HG03097 (cell line): ENCODE measurements at regions not wholly inside any gene's neighbourhood (a gene's known extent, or its start where the extent isn't known, plus 50 kb on each side); places are given as distances from the start of the nearest gene placed in this dataset.

ENCODE experiments used
- ATAC-seq: cut with Tn5 transposase; IDR thresholded peaks from one replicate; pipeline ENCODE4 v1.9.1; 2021; ENCODE audit not compliant: unreplicated experiment, low FRiP score

DNA sequence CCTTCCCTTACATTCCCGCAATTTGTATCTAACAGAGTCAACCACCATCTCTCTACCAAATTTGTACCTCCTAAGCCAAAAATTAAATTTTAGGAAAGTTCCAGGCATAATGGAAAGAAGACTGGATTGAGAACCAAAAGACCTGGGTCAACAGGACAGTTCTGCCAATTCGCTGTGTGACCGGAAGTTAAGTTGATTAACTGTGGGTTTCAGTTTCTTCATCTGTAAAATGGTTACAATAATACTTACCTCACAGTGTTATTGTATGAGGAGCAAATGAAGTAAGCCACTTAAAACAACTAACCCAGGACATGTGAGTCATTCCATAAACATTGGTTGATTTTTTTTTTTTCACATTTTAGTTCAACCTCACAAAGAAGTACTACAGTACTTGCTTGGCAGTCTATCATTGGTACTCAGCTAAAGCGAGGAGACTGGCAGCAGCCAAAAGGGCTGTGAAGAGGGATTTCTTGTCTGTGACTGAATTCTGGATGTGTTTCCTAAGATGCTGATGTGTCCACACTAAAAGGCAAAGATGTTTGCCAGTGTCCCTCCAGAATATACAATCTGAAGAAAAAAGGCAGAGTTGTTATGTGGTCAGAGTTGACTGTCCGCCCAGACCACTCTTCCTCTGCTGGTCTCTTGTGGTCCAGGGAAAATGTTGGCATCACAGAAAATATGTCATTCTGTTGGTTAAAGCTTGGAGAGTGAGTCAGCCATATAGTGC is 198.6 kb downstream of the TLE1 start:
- no peak for ATAC-seq

DNA sequence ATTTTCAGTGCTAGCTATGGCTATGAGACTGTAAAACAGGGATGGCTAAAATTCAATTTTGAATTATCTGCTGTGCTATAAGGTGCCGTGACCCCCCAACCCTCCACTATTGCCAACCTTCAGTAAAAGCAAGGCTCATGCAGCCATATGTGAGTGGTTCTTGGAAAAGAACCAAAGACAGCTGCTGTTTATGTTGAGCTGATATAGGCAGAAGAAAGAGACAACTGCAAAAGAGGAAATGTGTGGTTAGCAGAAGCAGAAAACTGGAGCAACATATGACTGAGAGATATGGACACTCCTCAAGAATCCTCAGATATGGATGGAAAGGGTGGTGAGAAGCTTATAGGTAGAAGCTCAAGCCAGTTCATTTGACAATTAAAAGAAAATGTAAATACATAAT is 200.3 kb downstream of the TLE1 start:
- no peak for ATAC-seq

DNA sequence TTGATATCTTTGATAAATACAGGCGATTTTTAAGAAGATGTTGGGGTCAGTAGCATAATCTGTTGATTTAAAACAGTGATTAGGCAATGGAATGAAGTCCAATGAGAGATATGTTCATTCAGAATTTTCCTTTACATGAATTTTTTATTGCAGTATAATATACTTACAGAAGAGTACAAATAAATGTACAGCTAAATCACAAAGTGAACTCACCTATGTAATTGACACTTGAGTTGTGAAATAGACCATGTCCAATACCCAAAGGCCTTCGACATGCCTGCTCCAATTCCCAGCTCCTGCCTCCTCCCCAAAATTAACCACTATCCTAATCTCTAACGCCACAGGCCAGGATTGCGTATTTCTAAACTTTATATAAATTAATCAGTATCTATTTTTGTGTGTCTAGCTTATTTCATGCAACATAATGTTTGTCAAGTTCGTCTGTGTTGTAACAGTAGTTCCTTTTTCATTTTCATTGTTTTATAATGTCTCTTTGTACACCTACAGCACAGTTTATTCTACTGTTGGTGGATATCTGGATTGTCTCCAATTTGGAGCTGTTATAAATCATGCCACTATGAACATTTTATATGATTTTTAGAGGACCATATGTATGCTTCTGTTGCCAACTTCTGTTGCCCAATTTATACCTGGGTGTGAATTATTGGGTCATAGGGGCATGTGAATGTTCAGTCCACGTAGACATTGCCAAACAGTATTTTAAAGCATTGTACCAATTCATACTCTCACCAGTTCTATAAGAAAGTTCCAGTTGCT is 208.3 kb downstream of the TLE1 start:
- no peak for ATAC-seq

DNA sequence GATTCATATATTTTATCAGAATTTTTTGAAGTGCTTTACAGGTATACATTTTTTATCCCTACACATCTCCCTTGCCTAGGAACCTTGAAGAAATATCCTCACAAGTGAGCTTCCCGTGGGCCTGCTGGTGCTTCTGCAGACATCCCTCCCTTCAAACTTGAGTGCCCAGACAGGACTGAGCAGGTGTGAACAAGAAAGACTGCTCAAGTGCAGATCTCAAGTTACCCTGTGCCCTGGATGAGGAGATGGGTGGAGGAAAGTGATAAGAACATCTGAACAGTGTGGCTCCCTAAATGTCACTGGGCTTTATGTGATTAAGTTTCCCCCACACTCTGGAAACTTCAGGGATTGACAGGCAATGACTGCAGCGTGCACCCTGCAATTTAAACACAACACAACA is 209.8 kb downstream of the TLE1 start:
- ATAC-seq, result no peak

DNA sequence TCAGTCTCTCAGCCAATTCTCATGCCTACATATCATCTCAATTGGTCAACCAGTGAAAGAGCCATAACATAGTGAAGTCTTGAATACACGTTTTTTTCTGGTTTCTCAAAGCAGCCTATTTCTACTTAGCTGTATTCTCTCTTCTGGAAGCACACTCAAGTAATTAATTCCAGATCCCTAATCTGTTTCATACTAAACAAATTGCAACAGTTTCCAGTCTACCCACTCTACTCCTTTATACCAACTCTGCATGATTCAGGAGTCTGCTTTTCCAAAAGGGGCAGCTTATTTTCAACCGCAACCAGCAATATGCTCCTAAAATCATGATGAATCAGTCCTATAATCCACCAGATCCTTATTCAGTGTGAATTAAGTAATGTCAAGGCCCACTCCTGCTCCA is 211.7 kb downstream of the TLE1 start:
- no peak for ATAC-seq

DNA sequence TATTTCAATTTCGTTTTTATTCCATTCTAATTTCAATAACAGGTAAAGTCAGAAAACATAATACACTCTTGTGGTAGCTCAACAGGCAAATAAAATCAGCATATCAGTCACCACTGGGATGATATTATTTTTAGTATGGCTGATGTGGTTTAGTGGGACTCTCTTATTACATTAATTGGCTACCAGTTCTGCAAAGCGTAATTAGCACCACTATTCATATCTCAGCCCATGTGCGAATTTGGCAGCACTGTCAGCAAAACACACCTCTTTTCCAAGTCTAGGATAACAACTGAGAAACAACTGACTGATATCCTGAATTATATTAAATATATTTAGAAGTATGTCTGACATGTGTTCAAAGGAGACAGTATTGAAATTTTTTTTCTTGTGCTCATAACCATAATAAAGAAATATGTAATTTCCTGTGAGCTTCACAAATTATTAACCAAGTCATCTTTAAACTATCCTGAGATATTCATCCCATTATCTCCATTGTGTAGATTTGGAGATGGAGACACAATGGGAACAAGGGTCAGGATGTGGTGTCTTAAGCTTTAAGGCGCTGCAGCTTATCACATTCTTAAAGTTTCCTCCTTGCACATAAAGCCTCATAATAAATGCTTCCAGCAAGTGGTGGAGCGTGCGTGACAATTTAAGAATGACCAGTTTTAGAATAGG is 212.4 kb downstream of the TLE1 start:
- ATAC-seq, result no peak

DNA sequence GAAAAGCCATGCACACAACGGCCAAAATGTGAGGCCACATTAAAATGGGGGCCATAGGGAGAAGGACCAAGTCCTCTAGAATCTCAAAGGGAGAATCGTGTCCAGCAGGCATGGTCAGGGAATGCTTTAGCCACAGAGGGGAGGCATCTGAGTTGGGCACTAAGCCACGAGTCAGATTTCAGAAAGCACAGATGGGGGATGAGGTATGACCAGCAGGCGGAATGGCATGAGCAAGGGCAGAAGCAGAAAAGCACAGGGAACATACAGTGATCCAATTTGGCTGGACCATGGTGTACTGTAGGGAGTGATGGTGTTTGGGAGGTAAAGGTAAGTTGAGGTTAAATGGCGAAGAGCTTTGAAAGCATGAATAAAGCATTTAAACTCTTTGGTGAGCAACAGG is 214.6 kb downstream of the TLE1 start:
- ATAC-seq, result no peak

DNA sequence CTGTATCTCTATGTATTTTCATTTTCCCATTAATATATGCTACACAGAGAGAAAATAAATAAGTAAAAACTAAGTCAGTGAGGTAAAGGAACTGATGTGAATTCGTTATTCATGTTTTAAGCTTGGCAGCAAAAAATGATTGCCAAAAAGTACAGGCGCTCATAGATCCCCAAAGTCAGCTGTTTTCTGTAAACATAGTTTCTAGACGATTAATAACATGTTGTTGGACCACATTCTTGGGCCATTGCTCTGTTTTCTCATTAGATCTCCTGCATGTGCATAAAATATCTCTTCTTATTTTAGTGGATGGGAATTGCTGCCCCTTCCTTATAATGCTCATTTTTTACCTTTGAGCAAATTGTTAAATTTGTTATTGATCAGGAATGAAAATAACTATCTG is 215.2 kb downstream of the TLE1 start:
- ATAC-seq, result no peak

DNA sequence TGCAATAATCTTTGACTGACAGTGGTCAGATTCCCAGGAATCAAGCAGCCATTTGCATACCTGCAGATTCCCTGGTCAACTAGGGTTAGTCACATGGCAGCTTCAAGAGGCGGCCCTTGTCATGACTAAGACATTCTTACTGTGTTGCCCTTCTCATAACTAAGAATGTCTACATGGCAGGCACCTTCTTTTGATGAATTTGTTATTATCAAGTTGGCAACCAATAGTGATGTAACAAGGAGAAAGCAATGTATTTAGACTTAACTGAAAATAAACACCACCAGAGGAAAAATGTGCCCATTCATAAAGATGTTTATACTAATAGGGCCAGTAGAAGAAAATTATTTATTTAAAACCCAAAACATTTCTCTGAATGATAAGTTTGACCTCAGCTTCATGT is 215.6 kb downstream of the TLE1 start:
- no peak for ATAC-seq

DNA sequence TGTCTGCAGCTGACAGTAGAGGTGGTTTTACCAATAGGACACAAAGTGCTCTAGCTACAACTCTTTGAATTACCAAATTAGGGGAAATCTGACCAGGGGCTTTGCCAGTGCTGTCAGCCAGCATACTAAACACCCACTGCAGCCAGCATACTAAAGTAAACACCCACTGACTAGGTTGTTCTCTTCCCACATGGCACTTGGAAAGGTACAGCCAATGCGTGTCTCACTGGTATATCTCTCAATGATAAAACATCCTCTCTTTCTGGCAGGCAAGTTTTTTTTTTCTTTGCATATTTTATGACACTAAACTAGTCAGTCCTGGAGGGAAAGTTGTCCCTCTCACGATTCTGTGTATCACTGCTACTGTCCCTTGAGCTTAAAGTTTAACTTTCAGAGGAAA is 216.1 kb downstream of the TLE1 start:
- no peak for ATAC-seq

DNA sequence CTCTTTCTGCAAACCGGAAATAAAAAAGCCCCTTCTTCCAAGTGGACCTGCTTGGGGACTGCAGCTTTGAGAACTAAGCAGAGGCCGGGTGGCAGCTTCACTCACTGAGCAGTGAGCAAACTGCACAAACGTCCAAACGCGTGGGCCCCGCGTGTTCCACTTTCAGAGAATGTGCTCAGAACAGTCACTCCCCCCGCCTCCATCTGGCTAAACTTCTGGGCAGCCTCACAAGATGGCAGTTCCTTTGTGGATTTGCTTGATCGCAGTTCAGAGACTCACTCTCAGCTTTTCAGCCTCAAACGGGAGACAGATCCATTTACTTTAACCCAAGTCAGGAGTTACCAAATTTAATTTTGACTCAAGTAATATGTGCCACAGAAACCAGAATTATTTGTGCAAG is 216.6 kb downstream of the TLE1 start:
- ATAC-seq, result no peak

DNA sequence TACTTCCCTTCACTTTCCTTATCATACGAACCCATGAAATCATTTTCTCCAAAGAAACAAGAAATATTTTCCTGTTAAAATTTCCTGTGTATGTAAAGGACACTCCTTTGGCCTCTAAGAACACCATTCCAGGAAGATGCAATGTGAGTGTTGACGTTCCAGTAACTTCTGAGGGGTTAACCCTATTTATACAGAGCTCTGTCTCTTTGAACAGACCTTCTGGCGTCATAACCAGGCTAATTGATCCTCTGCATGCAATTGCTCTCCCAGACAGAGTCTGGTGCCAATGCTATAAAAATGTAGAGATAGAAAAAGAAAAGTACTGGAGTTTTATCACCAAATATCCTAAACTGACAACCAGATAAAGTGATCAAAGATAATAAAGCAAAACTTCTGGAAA is 218.5 kb downstream of the TLE1 start:
- ATAC-seq, result no peak

DNA sequence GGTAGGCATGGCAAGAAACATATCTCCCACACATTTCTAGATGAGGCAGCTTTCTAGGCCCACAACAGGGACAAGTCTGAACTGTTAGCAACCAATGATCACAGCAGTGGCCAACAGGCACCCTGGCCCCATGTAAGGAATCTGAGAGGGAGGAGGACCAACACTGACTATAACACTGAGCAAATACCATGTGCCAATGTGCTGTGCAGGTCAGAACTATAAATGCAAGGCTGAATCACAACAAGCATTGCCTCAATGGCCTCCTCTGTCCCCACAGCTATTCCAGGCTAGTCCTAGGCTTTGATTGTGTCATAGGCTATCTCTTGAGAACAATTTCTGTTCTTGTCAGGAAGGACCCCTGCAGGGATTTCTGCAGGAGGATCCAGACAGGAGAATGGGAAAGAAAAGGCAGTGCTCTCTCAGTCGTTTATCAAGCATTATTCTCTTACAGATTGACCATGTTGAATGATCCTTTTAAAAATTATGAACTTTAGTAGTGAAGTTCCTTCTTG is 221.2 kb downstream of the TLE1 start:
- no peak for ATAC-seq

DNA sequence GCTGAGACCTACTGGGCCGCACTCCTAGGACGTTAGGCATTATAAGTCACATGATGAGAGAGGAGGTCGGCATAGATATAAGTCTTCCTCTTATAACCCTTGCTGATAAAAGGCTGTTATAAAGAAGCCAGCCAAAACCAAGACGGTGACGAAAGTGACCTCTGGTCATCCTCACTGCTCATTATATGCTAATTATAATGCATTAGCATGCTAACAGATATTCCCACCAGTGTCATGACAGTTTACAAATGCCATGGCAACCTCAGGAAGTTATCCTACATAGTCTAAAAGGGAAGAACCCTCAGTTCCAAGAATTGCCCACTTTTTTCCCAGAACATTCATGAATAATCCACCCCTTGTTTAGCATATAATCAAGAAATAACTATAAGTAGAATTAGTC is 222.4 kb downstream of the TLE1 start:
- ATAC-seq, result no peak

DNA sequence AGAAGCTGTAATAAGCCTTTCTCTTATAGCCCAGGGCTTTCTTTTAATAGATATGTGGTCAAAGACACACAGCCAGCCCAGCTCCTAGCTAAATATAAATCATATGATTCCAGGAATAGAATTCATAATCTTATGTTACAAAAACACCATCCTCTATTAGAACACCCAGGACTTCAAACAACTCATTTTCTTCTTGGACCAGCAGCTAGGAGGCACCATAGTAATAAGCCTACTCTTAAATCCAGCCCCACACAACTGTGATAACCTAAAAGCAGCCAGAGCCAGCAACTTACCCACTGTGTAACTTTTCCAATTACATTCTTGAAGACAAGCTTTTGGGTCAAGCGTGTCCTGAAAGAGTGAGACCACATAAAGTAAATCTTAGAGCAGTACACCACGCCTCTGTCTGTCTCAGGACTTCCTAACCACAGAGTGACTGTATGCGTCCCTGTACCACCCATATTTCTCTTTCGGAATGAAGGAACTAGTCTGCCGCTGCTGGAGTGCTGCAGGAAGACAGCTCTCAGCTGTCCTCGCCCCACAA is 223.8 kb downstream of the TLE1 start:
- ATAC-seq, result no peak

DNA sequence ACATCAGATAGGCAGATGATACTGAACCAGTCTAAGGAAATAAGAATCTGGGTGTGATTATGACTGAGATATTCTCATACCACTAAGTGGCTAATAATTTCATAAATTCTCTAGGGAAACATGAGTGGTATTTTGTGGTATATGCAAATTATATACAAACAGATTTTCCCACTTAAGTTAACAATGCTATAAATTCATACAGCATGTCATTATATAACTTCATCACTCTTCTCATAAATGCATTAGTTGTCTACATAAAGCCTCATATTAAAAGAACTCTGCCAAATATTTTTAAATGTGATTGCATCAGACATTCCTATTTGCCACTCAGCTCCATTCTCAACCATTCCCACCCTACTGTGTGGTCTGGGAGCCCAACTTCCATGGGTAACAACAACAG is 226.5 kb downstream of the TLE1 start:
- no peak for ATAC-seq

DNA sequence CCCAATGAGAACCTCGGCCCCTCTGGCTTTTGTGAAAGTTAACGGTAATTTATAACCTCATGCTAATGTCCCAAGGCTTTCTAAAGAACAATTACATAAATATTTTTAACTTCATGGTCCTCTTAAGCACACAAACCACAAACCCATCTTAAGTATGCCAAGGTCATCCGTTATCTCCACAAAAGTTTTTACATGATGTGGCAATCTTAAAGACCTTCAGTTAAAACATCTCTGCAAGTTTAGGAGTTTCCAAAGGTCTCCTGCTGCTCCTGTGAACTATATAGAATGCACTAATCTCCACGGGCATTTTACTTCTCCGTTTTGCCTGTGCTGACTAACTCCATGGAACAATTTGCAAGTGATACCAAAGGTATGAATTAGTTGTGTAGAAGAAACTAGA is 228.2 kb downstream of the TLE1 start:
- no peak for ATAC-seq

DNA sequence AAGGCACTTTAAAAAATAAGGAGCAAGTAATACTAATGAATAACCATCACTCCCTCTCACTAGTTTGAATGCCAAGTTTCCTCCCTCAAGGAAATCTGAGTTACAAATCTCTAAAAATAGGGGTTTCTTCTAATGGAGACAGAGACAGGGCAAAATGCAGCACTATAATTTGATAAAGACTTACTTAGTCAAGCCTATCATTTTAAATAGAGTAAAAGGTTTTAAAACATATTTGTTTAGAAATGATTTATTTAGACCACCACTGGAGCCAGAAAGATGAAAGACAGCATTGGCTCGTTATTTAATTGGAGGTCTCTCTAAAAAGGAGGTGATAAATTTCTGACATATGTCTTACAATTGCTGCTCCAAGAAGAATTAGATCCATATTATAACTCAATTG is 228.7 kb downstream of the TLE1 start:
- no peak for ATAC-seq

DNA sequence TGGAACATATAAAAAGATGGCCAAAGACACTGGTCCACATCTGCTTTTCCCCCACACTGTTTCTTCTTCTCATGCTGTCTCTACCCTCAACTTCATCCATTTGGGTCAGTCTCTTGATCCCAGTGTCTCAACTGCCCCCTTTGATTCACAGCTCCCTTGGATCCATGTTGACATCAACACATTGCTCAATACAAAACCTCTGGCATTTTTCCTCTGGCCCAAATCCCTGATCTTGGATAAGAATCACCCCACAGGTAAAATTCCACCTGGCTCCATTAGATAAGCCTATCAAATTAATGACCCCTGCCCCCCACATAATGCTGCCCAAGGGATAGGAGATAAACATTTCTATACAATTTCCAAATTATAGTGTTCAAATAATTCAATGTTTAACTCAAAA is 229.8 kb downstream of the TLE1 start:
- ATAC-seq, result no peak

DNA sequence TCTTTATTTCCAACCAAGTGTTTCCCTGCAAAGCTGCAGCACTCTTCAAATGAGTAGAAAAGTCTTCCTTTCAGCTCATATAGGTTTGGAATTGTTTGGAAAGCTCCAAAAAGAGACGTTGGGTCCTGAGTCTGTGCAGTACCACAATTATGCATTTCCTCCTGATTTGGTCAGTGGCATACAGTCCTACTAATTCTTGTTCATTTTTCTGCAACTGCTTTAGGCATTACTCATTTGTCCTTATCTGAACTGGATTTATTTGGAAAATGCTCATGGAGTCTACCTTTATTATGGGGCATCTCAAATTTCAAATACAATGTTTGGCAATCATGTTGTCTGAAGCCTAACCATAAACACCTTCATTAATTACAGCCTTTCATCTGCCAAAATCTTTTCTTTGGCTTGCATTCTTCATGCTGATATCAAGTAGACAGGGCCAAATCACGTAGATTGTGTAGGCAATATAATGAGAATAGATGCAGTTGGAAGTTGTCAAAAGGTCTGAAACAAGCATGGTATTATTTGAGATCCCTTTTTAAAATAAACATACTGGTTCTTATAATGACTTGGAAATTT is 232.8 kb downstream of the TLE1 start:
- no peak for ATAC-seq
